Natural killer cell (primary cell): ENCODE measurements at regions not wholly inside any gene's neighbourhood (a gene's known extent, or its start where the extent isn't known, plus 50 kb on each side); places are given as distances from the start of the nearest gene placed in this dataset.

Source experiments
- ATAC-seq, 3 donors: fragments of 150-1000 bp in 2 of 3; fragments of 200-7000 bp in 1 of 3; cut with Tn5 transposase; 1 replicate in 1 of 3; 2 replicates in 2 of 3; pipeline ENCODE4 v1.10.0; 2021; ENCODE audit warnings: mild to moderate bottlenecking in 2 of 3, moderate library complexity in 2 of 3
- DNase-seq, 2 donors: peaks; one replicate each; pipeline versions ENCODE4 v3.0.0 to v3.0.0-alpha.2; 2013 to 2021; ENCODE audit warnings: mixed read lengths in 1 of 2
- H3K27ac ChIP-seq: one replicate; pipeline ENCODE4 v1.5.1; 2013; ENCODE audit warnings: mild to moderate bottlenecking, low read length
- H3K27me3 ChIP-seq: one replicate; pipeline ENCODE4 v1.6.1; 2013; ENCODE audit warnings: low read length; ENCODE audit not compliant: control insufficient read depth, insufficient read depth
- H3K36me3 ChIP-seq: one replicate; pipeline ENCODE4 v1.6.1; 2013; ENCODE audit warnings: low read length; ENCODE audit not compliant: control insufficient read depth, insufficient read depth
- H3K4me1 ChIP-seq: one replicate; pipeline ENCODE4 v1.6.1; 2013; ENCODE audit warnings: low read length; ENCODE audit not compliant: control insufficient read depth, insufficient read depth
- H3K4me3 ChIP-seq: one replicate; pipeline ENCODE4 v1.5.1; 2013; ENCODE audit warnings: low read length
- H3K9me3 ChIP-seq: one replicate; pipeline ENCODE4 v1.6.1; 2013; ENCODE audit warnings: low read length; ENCODE audit not compliant: control insufficient read depth, insufficient read depth
- H3K27ac Mint-ChIP-seq, 2 donors: one replicate each; pipeline ENCODE4 v1.8.0; 2022; ENCODE audit warnings: mild to moderate bottlenecking in 2 of 2, mixed read lengths in 2 of 2, moderate library complexity in 1 of 2
- H3K27me3 Mint-ChIP-seq, 2 donors: one replicate each; pipeline ENCODE4 v1.8.0; 2022; ENCODE audit warnings: low read depth in 2 of 2, mixed read lengths in 2 of 2
- H3K36me3 Mint-ChIP-seq: one replicate; pipeline ENCODE4 v1.8.0; 2022; ENCODE audit warnings: mixed read lengths
- H3K4me1 Mint-ChIP-seq, 2 donors: one replicate each; pipeline ENCODE4 v1.8.0; 2022; ENCODE audit warnings: mixed read lengths in 2 of 2
- H3K4me3 Mint-ChIP-seq: one replicate; pipeline ENCODE4 v1.8.0; 2022; ENCODE audit warnings: mild to moderate bottlenecking, moderate library complexity, mixed read lengths
- H3K9me3 Mint-ChIP-seq, 2 donors: one replicate each; pipeline ENCODE4 v1.8.0; 2022; ENCODE audit warnings: mixed read lengths in 2 of 2
- WGBS: methylation state at CpG from one replicate; pipeline ENCODE4 v1.1.7; 2013; ENCODE audit warnings: missing lambda C conversion rate; ENCODE audit not compliant: insufficient coverage; 5-methylcytosine and 5-hydroxymethylcytosine counted together
- intact Hi-C: fragments of 100-400 bp; cut with micrococcal nuclease; formaldehyde crosslinking; loops from one replicate; pipeline ENCODE4 v1.14.2; 2022
- TF ChIP-seq, protein P1 (sequence below): fragments of 200-600 bp; IDR thresholded peaks from one replicate; pipeline ENCODE4 v1.8.0; 2022; ENCODE audit warnings: antibody characterized with exemption

DNA sequence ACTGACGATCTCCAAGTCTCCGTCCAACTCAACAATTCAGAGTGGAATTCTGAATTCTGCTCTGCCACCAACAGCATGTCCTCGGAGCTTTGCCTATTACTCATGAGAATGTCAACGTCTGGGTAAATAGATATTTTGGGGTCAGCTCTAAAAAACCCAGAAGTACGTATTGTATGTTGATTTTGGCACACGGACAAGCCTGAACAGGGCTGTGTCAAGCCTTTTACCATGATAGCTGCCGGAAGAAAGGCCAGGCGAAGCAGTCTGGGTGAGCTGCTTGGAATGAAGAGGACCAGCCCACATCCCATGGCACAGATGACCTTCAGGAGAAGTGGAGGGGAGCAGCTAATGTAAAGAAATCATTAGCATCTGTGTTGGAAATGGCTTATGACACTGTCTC is 88.0 kb upstream of the JAG1 start:
- no peak for ATAC-seq
- no peak overlapping the region for H3K27ac Mint-ChIP-seq
- DNase-seq = no peak
- intact Hi-C loops = no loop called here
- Histone ChIP-seq H3K36me3 (no peaks in the 10 kb centered on the region), H3K9me3 (no peaks in the 10 kb centered on the region), H3K27me3 (no peaks in the 10 kb centered on the region), H3K4me1 (no peaks in the 10 kb centered on the region), H3K4me3 (no peak overlapping the region), H3K27ac (no peak overlapping the region)
- H3K27me3 Mint-ChIP-seq = peaks cover 8 to 16% of the 10 kb centered on the region in 2 donors
- H3K4me1 Mint-ChIP-seq = no peaks in the 10 kb centered on the region
- 85% methylated on average over 8 of the region's 8 CpGs for WGBS
- no peaks in the 10 kb centered on the region for H3K36me3 Mint-ChIP-seq
- no peak overlapping the region for H3K4me3 Mint-ChIP-seq
- TF ChIP-seq, protein P1, sequence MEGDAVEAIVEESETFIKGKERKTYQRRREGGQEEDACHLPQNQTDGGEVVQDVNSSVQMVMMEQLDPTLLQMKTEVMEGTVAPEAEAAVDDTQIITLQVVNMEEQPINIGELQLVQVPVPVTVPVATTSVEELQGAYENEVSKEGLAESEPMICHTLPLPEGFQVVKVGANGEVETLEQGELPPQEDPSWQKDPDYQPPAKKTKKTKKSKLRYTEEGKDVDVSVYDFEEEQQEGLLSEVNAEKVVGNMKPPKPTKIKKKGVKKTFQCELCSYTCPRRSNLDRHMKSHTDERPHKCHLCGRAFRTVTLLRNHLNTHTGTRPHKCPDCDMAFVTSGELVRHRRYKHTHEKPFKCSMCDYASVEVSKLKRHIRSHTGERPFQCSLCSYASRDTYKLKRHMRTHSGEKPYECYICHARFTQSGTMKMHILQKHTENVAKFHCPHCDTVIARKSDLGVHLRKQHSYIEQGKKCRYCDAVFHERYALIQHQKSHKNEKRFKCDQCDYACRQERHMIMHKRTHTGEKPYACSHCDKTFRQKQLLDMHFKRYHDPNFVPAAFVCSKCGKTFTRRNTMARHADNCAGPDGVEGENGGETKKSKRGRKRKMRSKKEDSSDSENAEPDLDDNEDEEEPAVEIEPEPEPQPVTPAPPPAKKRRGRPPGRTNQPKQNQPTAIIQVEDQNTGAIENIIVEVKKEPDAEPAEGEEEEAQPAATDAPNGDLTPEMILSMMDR = no peak
- no peaks in the 10 kb centered on the region for H3K9me3 Mint-ChIP-seq

DNA sequence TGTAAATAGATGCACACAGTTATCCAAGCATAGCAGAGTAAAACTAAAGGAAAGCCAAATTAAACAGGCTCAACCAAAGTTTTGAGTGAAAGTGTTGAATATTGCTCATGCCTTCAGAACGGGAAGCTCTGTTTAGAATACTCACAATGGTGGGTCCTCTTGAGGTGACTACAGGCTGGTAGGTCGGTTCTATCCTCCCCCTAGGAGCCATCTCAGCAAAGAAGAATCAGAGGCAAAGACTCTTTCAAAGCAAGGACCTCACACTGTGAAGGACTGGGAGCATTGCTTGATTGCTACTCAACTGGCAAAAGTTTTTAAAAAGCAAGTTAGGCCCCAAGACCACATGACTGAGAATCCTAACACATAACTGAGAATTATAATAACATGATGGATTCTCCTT is 88.4 kb upstream of the JAG1 start:
- no peaks in the 10 kb centered on the region for H3K36me3 ChIP-seq
- no peaks in the 10 kb centered on the region for H3K27me3 ChIP-seq
- H3K9me3 ChIP-seq = no peaks in the 10 kb centered on the region
- no peaks in the 10 kb centered on the region for H3K36me3 Mint-ChIP-seq
- ATAC-seq (no peak), DNase-seq (no peak)
- intact Hi-C loops = no loop called here
- no peaks in the 10 kb centered on the region for H3K4me1 ChIP-seq
- WGBS = 74% methylated on average over 2 of the region's 2 CpGs
- TF ChIP-seq, protein P1 = no peak
- no peaks in the 10 kb centered on the region for H3K4me1 Mint-ChIP-seq
- H3K9me3 Mint-ChIP-seq = no peaks in the 10 kb centered on the region
- H3K27me3 Mint-ChIP-seq = peaks cover 8 to 16% of the 10 kb centered on the region in 2 donors
- no peak overlapping the region for H3K4me3 Mint-ChIP-seq
- no peak overlapping the region for H3K27ac ChIP-seq
- no peak overlapping the region for H3K27ac Mint-ChIP-seq
- H3K4me3 ChIP-seq = no peak overlapping the region

DNA sequence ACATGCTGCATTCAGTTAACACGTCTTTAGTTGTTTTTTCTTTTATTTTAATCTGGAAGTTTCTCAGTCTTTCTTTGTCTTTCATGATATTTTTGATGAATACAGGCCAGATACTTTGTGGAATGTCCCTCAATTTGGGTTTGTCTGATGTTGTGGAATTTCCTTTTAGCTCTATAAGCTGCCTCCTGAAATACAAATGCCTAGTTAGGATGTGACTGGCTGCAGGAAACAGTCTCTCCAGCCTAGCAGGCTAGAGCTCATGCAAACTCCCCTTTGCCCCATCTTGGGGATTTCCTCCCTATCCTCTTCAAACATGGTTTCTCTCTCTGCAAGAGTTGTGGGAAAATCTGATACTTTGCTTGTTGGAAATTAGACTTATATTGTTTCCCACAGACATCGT is 89.3 kb upstream of the JAG1 start:
- no peak for ATAC-seq
- H3K36me3 Mint-ChIP-seq = no peaks in the 10 kb centered on the region
- H3K4me3 Mint-ChIP-seq = no peak overlapping the region
- no peaks in the 10 kb centered on the region for H3K4me1 Mint-ChIP-seq
- H3K36me3 ChIP-seq = no peaks in the 10 kb centered on the region
- no peaks in the 10 kb centered on the region for H3K9me3 ChIP-seq
- no peaks in the 10 kb centered on the region for H3K4me1 ChIP-seq
- no peak overlapping the region for H3K27ac Mint-ChIP-seq
- intact Hi-C loops = no loop called here
- no peaks in the 10 kb centered on the region for H3K9me3 Mint-ChIP-seq
- no peak overlapping the region for H3K4me3 ChIP-seq
- WGBS = 69% methylated on average over 1 of the region's 2 CpGs
- TF ChIP-seq, protein P1 = no peak
- H3K27me3 ChIP-seq = no peaks in the 10 kb centered on the region
- DNase-seq = no peak
- H3K27me3 Mint-ChIP-seq = peaks cover 8 to 16% of the 10 kb centered on the region in 2 donors
- no peak overlapping the region for H3K27ac ChIP-seq

DNA sequence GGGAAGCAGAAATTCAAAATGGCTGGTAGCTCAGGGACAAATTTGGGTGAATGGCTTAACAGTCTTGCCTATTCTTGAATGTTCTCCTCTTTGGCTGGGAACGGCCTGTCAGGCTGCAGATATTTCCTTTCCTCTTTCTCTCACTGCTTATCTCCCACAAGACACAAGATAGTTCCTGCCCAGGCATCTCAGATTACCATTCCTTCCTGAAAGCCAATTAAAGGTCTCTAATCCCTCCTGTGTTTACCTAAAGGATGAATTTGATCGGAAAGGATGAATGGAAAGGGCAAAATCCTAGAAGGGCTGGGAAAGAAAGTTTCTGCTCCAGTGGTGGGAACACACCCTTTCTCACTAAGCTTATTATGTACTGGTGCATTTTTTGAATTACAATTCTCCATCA is 95.9 kb upstream of the JAG1 start:
- H3K9me3 Mint-ChIP-seq = no peaks in the 10 kb centered on the region
- peaks cover 4 to 11% of the 10 kb centered on the region in 2 donors for H3K27me3 Mint-ChIP-seq
- no peaks in the 10 kb centered on the region for H3K4me1 ChIP-seq
- H3K36me3 ChIP-seq = no peaks in the 10 kb centered on the region
- no peak overlapping the region for H3K4me3 ChIP-seq
- H3K4me1 Mint-ChIP-seq = no peaks in the 10 kb centered on the region
- DNase-seq (no peak), ATAC-seq (no peak)
- no peaks in the 10 kb centered on the region for H3K36me3 Mint-ChIP-seq
- TF ChIP-seq, protein P1 = no peak
- H3K4me3 Mint-ChIP-seq = no peak overlapping the region
- no peaks in the 10 kb centered on the region for H3K9me3 ChIP-seq
- intact Hi-C loops = no loop called here
- no peak overlapping the region for H3K27ac Mint-ChIP-seq
- WGBS = 43% methylated on average over 2 of the region's 2 CpGs
- H3K27ac ChIP-seq = no peak overlapping the region
- H3K27me3 ChIP-seq = no peaks in the 10 kb centered on the region
